GM20000 (cell line): ENCODE measurements at regions not wholly inside any gene's neighbourhood (a gene's known extent, or its start where the extent isn't known, plus 50 kb on each side); places are given as distances from the start of the nearest gene placed in this dataset.

Experiments used
- DNase-seq: peaks from one replicate; pipeline ENCODE4 v3.0.0; 2012; ENCODE audit warnings: low spot score
- CTCF ChIP-seq: IDR thresholded peaks from 2 replicates; pipeline ENCODE4 v1.5.1; 2012; ENCODE audit warnings: mild to moderate bottlenecking, control low read depth; ENCODE audit errors: extremely low read depth, missing control alignments

DNA sequence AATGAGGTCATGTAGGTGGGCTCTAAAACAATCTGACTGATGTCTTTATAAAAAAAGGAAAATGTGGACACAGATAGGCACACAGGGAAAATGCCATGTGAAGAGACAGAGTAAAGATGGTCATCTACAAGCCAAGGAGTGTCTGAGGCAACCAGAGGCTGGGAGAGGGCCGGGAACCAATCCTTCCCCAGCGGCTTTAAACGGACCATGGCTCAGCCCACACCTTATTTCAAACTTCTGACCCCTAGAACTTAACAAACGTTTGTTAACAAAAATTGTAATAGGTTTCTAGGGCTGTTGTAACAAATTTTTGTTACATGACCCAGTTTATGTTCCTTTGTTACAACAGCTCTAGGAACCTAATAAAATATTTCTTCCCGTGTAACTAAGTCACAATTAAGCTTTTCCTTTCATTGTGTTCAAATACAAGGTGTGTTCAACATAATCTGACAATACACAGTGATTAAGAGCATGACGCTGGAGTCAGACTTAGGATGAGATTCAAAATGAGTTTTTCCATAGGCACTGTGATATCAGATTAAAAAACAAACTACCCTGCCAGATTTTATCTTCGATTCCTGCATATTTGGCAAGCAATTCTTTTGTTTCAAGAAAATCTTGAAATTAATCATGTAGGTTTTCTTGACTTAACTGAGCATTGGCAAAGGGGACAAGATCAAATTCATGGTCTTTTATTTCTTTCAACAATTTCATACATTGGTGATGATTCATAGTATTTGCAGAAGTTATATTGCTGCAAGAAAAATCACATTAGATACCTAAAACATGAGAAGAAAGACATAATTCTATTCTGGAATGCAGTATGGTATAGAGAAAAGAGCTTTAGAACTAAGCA, 169.5 kb upstream of the RIPOR2 start:
- DNase-seq = no peak
- no peak for TF ChIP-seq CTCF

DNA sequence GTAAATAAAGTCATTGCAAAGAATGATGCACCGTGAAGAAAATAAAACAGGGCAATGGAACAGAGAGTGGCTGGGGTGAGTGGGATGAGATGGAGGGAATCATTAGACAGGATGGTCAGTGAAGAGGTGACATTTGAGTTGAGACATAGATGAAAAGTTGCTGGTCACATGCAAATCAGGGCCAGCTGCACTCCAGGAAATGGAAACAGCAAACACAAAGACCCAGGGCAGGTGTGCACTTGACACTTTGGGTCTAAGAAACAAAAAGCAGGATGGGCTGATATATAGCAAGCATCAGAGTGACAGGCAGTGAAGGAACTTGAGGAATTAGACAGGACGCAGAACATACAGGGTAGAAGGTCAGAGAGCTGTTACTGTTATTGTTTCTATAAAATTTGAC, 171.5 kb upstream of the RIPOR2 start:
- peak; percentile 18 for DNase-seq
- no peak for TF ChIP-seq CTCF

DNA sequence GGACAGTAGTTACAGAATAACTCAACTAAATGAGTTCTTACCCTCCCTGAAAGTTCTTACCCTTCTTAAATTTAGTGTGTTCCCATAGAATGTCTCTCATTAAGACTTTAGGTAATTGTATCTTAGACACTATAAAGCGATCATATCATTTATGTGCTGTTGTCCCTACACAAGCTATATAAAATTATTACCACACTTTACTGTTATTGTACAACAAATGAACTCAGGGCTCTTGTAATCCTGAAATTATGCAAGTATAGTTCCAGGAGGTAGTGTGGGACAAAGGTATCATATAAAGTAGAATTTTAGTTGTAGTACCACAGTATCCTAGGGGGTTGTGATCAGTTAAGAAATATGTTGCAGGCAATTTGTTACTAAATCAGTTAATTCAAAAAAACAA, 167.4 kb upstream of the CARMIL1 start:
- no peak for DNase-seq
- no peak for TF ChIP-seq CTCF

DNA sequence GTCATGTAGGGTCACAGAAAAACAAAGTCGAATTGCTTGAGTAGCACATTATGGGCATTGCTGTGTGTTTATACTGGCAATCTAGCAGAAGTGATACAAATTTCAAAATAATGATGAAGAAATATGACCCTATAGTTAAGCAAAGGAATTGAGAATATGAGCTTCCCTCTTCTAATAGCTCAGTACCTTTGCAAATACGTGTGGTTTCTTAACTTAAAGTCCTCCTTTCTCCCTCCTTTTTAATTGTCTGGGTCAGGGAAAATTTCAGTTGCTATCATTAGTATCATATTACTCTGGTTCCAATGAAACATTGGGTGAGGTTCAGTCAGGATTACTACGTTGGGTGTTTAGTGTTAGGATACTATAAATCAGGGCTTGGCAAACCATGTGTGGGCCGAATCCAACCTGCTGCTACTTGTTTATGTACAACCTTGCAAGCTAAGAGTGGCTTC, 166.8 kb upstream of the CARMIL1 start:
- no peak for TF ChIP-seq CTCF
- no peak for DNase-seq

DNA sequence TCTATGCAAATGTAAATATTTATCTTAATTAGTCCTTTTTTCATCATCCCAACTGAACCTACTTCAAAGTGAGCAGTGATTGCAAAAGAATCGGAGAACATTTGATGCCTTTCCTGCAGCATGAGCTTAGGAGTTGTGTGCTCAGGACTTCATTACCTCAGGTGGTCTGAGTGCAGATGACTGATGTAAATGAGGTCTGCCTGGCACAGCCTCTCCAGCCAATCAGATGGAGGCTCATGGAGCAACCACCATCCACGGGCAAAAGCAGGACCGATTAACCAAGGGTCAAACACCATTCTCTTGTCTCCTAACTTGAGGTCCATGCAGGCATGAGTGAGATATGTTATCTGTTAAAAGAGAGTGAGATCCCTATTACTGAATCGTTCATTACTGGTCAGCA, 165.7 kb upstream of the CARMIL1 start:
- no peak for DNase-seq
- no peak for TF ChIP-seq CTCF

DNA sequence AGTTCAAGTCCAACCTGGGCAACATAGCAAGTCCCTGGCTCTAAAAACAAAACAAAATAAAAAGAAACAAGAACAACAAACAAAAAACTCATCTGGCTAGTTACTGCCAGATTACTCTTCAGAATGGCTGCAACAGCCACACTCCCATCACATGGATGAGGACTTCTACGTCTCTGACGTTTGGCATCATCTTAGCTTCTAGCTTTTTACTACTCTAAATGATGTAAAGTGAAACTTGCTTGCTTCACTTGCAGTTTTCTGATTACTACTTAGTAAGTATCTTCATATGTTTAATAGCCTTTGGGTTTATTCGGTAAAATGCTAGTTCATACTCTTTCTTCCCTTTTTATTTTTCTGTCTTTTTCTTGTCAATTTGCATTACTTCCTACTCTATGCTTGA, 161.1 kb upstream of the CARMIL1 start:
- no peak for DNase-seq
- TF ChIP-seq CTCF = no peak

GRCh38 chr6:25121186-25121585, 158.0 kb upstream of the CARMIL1 start:
- no peak for DNase-seq
- no peak for TF ChIP-seq CTCF
